ENCODE measurements at regions not wholly inside any gene's neighbourhood (a gene's known extent, or its start where the extent isn't known, plus 50 kb on each side); places are given as distances from the start of the nearest gene placed in this dataset.

DNA sequence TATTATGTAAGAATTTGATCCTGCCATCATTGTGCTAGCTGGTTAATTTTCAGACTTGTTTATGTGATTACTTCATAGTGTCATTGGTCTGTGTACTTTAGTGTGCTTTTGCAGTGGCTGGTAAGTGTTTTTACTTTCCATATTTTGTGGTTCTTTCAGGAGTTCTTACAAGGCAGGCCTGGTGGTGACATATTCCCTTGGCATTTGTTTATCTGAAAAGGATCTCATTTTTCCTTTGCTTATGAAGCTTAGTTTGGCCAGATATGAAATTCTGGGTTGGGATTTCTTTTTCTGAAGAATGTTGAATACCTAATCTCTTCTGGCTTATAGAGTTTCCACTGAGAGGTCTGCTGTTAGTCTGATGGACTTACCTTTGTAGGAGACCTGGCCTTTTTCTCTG is 72.8 kb upstream of the MC4R start:
- no peak overlapping the region for H3K27ac Mint-ChIP-seq
- H3K4me1 Mint-ChIP-seq = no peaks in the 10 kb centered on the region
- Histone ChIP-seq H3K36me3 (ENCODE audit: control insufficient read depth, insufficient read depth, low read length) (no peaks in the 10 kb centered on the region), H3K9me3 (ENCODE audit: control insufficient read depth, low read length) (no peaks in the 10 kb centered on the region), H3K9ac (ENCODE audit: extremely low read depth, low read length, poor library complexity, severe bottlenecking) (no peak overlapping the region), H3K4me3 (ENCODE audit: low read length) (no peak overlapping the region), H3K27me3 (ENCODE audit: control insufficient read depth, insufficient read depth, low read length, poor library complexity, severe bottlenecking) (no peaks in the 10 kb centered on the region), H3K4me1 (ENCODE audit: control insufficient read depth, insufficient read depth, low read length) (no peaks in the 10 kb centered on the region), H3K27ac (ENCODE audit: low read depth, low read length) (no peak overlapping the region)
- H3K27me3 Mint-ChIP-seq (ENCODE audit: insufficient read depth) = no peaks in the 10 kb centered on the region
- no peak overlapping the region for H3K4me3 Mint-ChIP-seq
- no peak for DNase-seq
- TF ChIP-seq, protein P1, sequence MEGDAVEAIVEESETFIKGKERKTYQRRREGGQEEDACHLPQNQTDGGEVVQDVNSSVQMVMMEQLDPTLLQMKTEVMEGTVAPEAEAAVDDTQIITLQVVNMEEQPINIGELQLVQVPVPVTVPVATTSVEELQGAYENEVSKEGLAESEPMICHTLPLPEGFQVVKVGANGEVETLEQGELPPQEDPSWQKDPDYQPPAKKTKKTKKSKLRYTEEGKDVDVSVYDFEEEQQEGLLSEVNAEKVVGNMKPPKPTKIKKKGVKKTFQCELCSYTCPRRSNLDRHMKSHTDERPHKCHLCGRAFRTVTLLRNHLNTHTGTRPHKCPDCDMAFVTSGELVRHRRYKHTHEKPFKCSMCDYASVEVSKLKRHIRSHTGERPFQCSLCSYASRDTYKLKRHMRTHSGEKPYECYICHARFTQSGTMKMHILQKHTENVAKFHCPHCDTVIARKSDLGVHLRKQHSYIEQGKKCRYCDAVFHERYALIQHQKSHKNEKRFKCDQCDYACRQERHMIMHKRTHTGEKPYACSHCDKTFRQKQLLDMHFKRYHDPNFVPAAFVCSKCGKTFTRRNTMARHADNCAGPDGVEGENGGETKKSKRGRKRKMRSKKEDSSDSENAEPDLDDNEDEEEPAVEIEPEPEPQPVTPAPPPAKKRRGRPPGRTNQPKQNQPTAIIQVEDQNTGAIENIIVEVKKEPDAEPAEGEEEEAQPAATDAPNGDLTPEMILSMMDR (conservative IDR thresholded peaks at IDR 0.05) = no peak
- H3K9me3 Mint-ChIP-seq = no peaks in the 10 kb centered on the region
- H3K36me3 Mint-ChIP-seq (ENCODE audit: low read depth) = no peaks in the 10 kb centered on the region

DNA sequence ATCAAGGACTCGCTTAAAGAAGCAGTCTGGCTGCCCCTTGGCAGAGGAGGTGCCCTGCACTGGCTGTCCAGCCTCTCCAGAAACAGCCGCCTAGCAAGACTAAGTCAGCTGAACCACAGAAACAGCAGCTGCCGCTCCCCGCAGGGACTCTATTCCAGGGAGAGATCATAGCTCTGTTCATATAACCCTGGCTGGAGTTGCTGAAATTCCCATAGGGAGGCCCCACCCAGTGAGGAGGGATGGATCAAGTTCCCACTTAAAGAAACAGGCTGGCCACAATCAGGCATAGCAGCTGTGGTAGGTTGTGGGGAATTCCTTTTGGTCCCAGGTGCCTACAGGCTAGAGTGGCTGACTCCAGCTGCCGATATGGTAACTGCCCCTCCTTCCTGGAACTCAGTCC is 74.2 kb upstream of the MC4R start:
- H3K27ac ChIP-seq (ENCODE audit: low read depth, low read length) = no peak overlapping the region
- H3K9me3 Mint-ChIP-seq = no peaks in the 10 kb centered on the region
- no peaks in the 10 kb centered on the region for H3K4me1 Mint-ChIP-seq
- H3K4me3 Mint-ChIP-seq = no peak overlapping the region
- H3K27ac Mint-ChIP-seq = no peak overlapping the region
- H3K4me1 ChIP-seq (ENCODE audit: control insufficient read depth, insufficient read depth, low read length) = no peaks in the 10 kb centered on the region
- TF ChIP-seq, protein P1 (conservative IDR thresholded peaks at IDR 0.05) = no peak
- H3K36me3 Mint-ChIP-seq (ENCODE audit: low read depth) = no peaks in the 10 kb centered on the region
- peak; percentile 48 for DNase-seq
- no peak overlapping the region for H3K9ac ChIP-seq (ENCODE audit: extremely low read depth, low read length, poor library complexity, severe bottlenecking)
- no peaks in the 10 kb centered on the region for H3K9me3 ChIP-seq (ENCODE audit: control insufficient read depth, low read length)
- H3K4me3 ChIP-seq (ENCODE audit: low read length) = no peak overlapping the region
- no peaks in the 10 kb centered on the region for H3K36me3 ChIP-seq (ENCODE audit: control insufficient read depth, insufficient read depth, low read length)
- H3K27me3 ChIP-seq (ENCODE audit: control insufficient read depth, insufficient read depth, low read length, poor library complexity, severe bottlenecking) = no peaks in the 10 kb centered on the region
- WGBS, 2 experiments (ENCODE audit: insufficient coverage in 1 of 2, insufficient read length in 1 of 2) = 89 to 96% methylated on average over 3 to 5 of the region's 5 CpGs
- no peaks in the 10 kb centered on the region for H3K27me3 Mint-ChIP-seq (ENCODE audit: insufficient read depth)

DNA sequence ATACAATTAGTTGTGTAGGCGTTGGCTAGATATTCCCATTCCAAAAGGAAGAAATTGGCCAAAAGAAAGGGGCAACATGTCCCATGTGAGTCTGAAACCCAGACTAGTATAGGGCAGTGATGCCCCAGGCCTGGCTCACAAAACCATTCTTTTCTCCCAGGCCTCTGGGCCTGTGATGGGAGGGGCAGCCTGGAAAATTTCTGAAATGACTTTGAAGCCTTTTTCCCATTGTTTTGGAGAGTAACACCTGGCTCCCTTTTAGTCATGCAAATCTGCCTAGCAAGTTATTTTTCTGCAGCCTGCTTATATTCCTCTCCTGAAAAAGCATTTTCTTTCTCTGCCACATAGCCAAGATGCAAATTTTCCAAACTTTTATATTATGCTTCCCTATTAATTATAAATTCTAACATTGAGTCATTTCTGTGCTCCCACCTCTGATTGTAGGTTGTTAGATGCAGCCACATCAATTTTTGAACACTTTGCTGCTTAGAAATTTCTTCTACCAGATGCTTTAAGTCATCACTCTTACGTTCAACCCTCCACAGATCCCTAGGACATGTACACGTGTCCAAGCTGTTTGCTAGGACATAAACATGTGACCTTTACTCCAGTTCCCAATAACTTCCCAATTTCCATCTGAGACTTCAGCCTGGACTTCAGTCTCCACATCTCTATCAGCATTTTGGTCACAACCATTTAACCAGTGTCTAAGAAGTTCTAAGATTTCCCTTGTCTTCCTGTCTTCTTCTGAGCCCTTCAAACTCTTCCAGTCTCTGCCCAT is 76.1 kb upstream of the MC4R start:
- Histone ChIP-seq H3K9ac (ENCODE audit: extremely low read depth, low read length, poor library complexity, severe bottlenecking) (no peak overlapping the region), H3K27ac (ENCODE audit: low read depth, low read length) (no peak overlapping the region), H3K4me3 (ENCODE audit: low read length) (no peak overlapping the region), H3K4me1 (ENCODE audit: control insufficient read depth, insufficient read depth, low read length) (no peaks in the 10 kb centered on the region), H3K36me3 (ENCODE audit: control insufficient read depth, insufficient read depth, low read length) (no peaks in the 10 kb centered on the region), H3K9me3 (ENCODE audit: control insufficient read depth, low read length) (no peaks in the 10 kb centered on the region), H3K27me3 (ENCODE audit: control insufficient read depth, insufficient read depth, low read length, poor library complexity, severe bottlenecking) (no peaks in the 10 kb centered on the region)
- Mint-ChIP-seq H3K9me3 (no peaks in the 10 kb centered on the region), H3K27me3 (ENCODE audit: insufficient read depth) (no peaks in the 10 kb centered on the region), H3K4me1 (no peaks in the 10 kb centered on the region), H3K27ac (no peak overlapping the region), H3K4me3 (no peak overlapping the region), H3K36me3 (ENCODE audit: low read depth) (no peaks in the 10 kb centered on the region)
- TF ChIP-seq, protein P1 (conservative IDR thresholded peaks at IDR 0.05) = no peak
- 93 to 97% methylated on average over 3 of the region's 3 CpGs for WGBS, 2 experiments (ENCODE audit: insufficient coverage in 1 of 2, insufficient read length in 1 of 2)
- peak; percentile 56 for DNase-seq
